ENCODE measurements at regions not wholly inside any gene's neighbourhood (a gene's known extent, or its start where the extent isn't known, plus 50 kb on each side); places are given as distances from the start of the nearest gene placed in this dataset.

GRCh38 chr12:91267039-91267438 lies 84.4 kb upstream of the DCN start:
- H3K4me3 ChIP-seq (ENCODE audit: low read depth, low read length), result no peak overlapping the region
- no peak for TF ChIP-seq CTCF (IDR thresholded peaks at IDR 0.05; ENCODE audit: insufficient read depth, low read depth, low read length)
- DNase-seq (ENCODE audit: low read depth), result no peak

GRCh38 chr12:91264178-91264577 lies 81.6 kb upstream of the DCN start:
- TF ChIP-seq CTCF (IDR thresholded peaks at IDR 0.05; ENCODE audit: insufficient read depth, low read depth, low read length), result no peak
- H3K4me3 ChIP-seq (ENCODE audit: low read depth, low read length), result no peak overlapping the region
- DNase-seq (ENCODE audit: low read depth), result no peak

GRCh38 chr12:91261820-91262676 lies 79.4 kb upstream of the DCN start:
- DNase-seq (ENCODE audit: low read depth), result peak; percentile 34
- TF ChIP-seq CTCF (IDR thresholded peaks at IDR 0.05; ENCODE audit: insufficient read depth, low read depth, low read length), result no peak
- H3K4me3 ChIP-seq (ENCODE audit: low read depth, low read length), result no peak overlapping the region

GRCh38 chr12:91256411-91256810 lies 73.8 kb upstream of the DCN start:
- no peak for TF ChIP-seq CTCF (IDR thresholded peaks at IDR 0.05; ENCODE audit: insufficient read depth, low read depth, low read length)
- H3K4me3 ChIP-seq (ENCODE audit: low read depth, low read length), result no peak overlapping the region
- peak; percentile 70 for DNase-seq (ENCODE audit: low read depth)

GRCh38 chr12:91252341-91252740 lies 69.7 kb upstream of the DCN start:
- H3K4me3 ChIP-seq (ENCODE audit: low read depth, low read length), result no peak overlapping the region
- DNase-seq (ENCODE audit: low read depth), result no peak
- no peak for TF ChIP-seq CTCF (IDR thresholded peaks at IDR 0.05; ENCODE audit: insufficient read depth, low read depth, low read length)

GRCh38 chr12:91250273-91250665 lies 67.7 kb upstream of the DCN start:
- no peak overlapping the region for H3K4me3 ChIP-seq (ENCODE audit: low read depth, low read length)
- TF ChIP-seq CTCF (IDR thresholded peaks at IDR 0.05; ENCODE audit: insufficient read depth, low read depth, low read length), result no peak
- peak; percentile 91 for DNase-seq (ENCODE audit: low read depth)

Data from fibroblast of villous mesenchyme (primary cell).